DMS153 treated with DMSO at 0.1 percent for 48 hours (cell line): ENCODE measurements at regions not wholly inside any gene's neighbourhood (a gene's known extent, or its start where the extent isn't known, plus 50 kb on each side); places are given as distances from the start of the nearest gene placed in this dataset.
A peak's percentile ranks its signal among the peaks of the same experiment; 100 is the strongest.
"Not testable (repeated sequence)": the region's sequence is repeated elsewhere in the genome, so short reads cannot be mapped to it uniquely, and the experiment has no call there.

ENCODE experiments used
- DNase-seq: peaks from one replicate; lab custom pipeline; 2025; ENCODE audit not compliant: unreplicated experiment; lab: John Stamatoyannopoulos, UW

GRCh38 chr2:106339609-106340008 is 128.6 kb downstream of the RGPD3 start:
- no peak for DNase-seq

- no peak for DNase-seq
Measured at GRCh38 chr2:106339132-106339531, 129.1 kb downstream of the RGPD3 start.

GRCh38 chr2:106338043-106338442 is 130.2 kb downstream of the RGPD3 start:
- no peak for DNase-seq

- DNase-seq, result peak; percentile 3
Measured at GRCh38 chr2:106336737-106337136, 131.5 kb downstream of the RGPD3 start.

- no peak for DNase-seq
Measured at GRCh38 chr2:106336108-106336507, 132.1 kb downstream of the RGPD3 start.

- no peak for DNase-seq
Measured at GRCh38 chr2:106334802-106335201, 133.4 kb downstream of the RGPD3 start.

- DNase-seq, result not testable (repeated sequence)
Measured at GRCh38 chr2:106333253-106333873, 134.8 kb downstream of the RGPD3 start.

- DNase-seq, result peak; percentile 41
Measured at GRCh38 chr2:106332054-106332453, 136.2 kb downstream of the RGPD3 start.

GRCh38 chr2:106330384-106331261 is 136.5 kb upstream of the UXS1 start:
- DNase-seq, result not testable (repeated sequence)

GRCh38 chr2:106323337-106324013 is 129.4 kb upstream of the UXS1 start:
- DNase-seq, result no peak

GRCh38 chr2:106322281-106322680 is 128.2 kb upstream of the UXS1 start:
- no peak for DNase-seq

- DNase-seq, result not testable (repeated sequence)
Measured at GRCh38 chr2:106320439-106320838, 126.3 kb upstream of the UXS1 start.

GRCh38 chr2:106316915-106317314 is 122.8 kb upstream of the UXS1 start:
- no peak for DNase-seq

GRCh38 chr2:106314444-106314843 is 120.3 kb upstream of the UXS1 start:
- DNase-seq, result no peak

GRCh38 chr2:106311041-106311370 is 116.9 kb upstream of the UXS1 start:
- no peak for DNase-seq

GRCh38 chr2:106307860-106308259 is 113.8 kb upstream of the UXS1 start:
- no peak for DNase-seq

GRCh38 chr2:106306387-106306786 is 112.3 kb upstream of the UXS1 start:
- no peak for DNase-seq

- no peak for DNase-seq
Measured at GRCh38 chr2:106304612-106305184, 110.6 kb upstream of the UXS1 start.

GRCh38 chr2:106299696-106300095 is 105.6 kb upstream of the UXS1 start:
- no peak for DNase-seq

GRCh38 chr2:106296182-106296815 is 102.2 kb upstream of the UXS1 start:
- DNase-seq, result no peak

GRCh38 chr2:106294182-106294581 is 100.1 kb upstream of the UXS1 start:
- DNase-seq, result no peak
